CD4-positive, alpha-beta T cell treated with Interleukin-21 for 1 hour (primary cell): ENCODE measurements at regions not wholly inside any gene's neighbourhood (a gene's known extent, or its start where the extent isn't known, plus 50 kb on each side); places are given as distances from the start of the nearest gene placed in this dataset.
A peak's percentile ranks its signal among the peaks of the same experiment; 100 is the strongest.
"Not testable (repeated sequence)": the region's sequence is repeated elsewhere in the genome, so short reads cannot be mapped to it uniquely, and the experiment has no call there.

Source experiments
- DNase-seq: peaks from one replicate; pipeline ENCODE4 v3.0.0-alpha.2; 2020

GRCh38 chr6:137933696-137934095 lies 66.6 kb downstream of the TNFAIP3 start:
- DNase-seq, result no peak

- DNase-seq, result no peak
These were observed 69.7 kb downstream of the TNFAIP3 start for GRCh38 chr6:137936798-137937197.

GRCh38 chr6:137937834-137938233 lies 70.8 kb downstream of the TNFAIP3 start:
- no peak for DNase-seq

- no peak for DNase-seq
These were observed 71.8 kb downstream of the TNFAIP3 start for GRCh38 chr6:137938770-137939379.

GRCh38 chr6:137941995-137942394 lies 74.9 kb downstream of the TNFAIP3 start:
- DNase-seq, result no peak

- DNase-seq, result no peak
These were observed 75.7 kb downstream of the TNFAIP3 start for GRCh38 chr6:137942736-137943135.

GRCh38 chr6:137944381-137944780 lies 77.3 kb downstream of the TNFAIP3 start:
- not testable (repeated sequence) for DNase-seq

- DNase-seq, result peak; percentile 61
These were observed 77.9 kb downstream of the TNFAIP3 start for GRCh38 chr6:137944793-137945498.

- peak; percentile 56 for DNase-seq
These were observed 82.8 kb downstream of the TNFAIP3 start for GRCh38 chr6:137949686-137950390.

GRCh38 chr6:137950581-137950980 lies 83.5 kb downstream of the TNFAIP3 start:
- DNase-seq, result no peak

- DNase-seq, result no peak
These were observed 84.1 kb downstream of the TNFAIP3 start for GRCh38 chr6:137951064-137951597.

- DNase-seq, result no peak
These were observed 85.2 kb downstream of the TNFAIP3 start for GRCh38 chr6:137952247-137952646.

- no peak for DNase-seq
These were observed 86.7 kb downstream of the TNFAIP3 start for GRCh38 chr6:137953761-137954160.

GRCh38 chr6:137954253-137954652 lies 87.2 kb downstream of the TNFAIP3 start:
- no peak for DNase-seq

GRCh38 chr6:137956098-137956488 lies 89.0 kb downstream of the TNFAIP3 start:
- DNase-seq, result no peak

GRCh38 chr6:137957471-137957870 lies 90.4 kb downstream of the TNFAIP3 start:
- DNase-seq, result no peak

- no peak for DNase-seq
These were observed 91.9 kb downstream of the TNFAIP3 start for GRCh38 chr6:137958811-137959565.

GRCh38 chr6:137962725-137963124 lies 95.7 kb downstream of the TNFAIP3 start:
- no peak for DNase-seq

- no peak for DNase-seq
These were observed 97.8 kb downstream of the TNFAIP3 start for GRCh38 chr6:137964876-137965275.

- no peak for DNase-seq
These were observed 100.8 kb downstream of the TNFAIP3 start for GRCh38 chr6:137967689-137968454.

- no peak for DNase-seq
These were observed 101.4 kb downstream of the TNFAIP3 start for GRCh38 chr6:137968455-137968804.

- no peak for DNase-seq
These were observed 101.8 kb downstream of the TNFAIP3 start for GRCh38 chr6:137968901-137969300.
